Kidney epithelial cell (primary cell): ENCODE measurements at regions not wholly inside any gene's neighbourhood (a gene's known extent, or its start where the extent isn't known, plus 50 kb on each side); places are given as distances from the start of the nearest gene placed in this dataset.

Experiments
- DNase-seq: peaks from one replicate; pipeline ENCODE4 v3.0.0-alpha.2; 2010; ENCODE audit warnings: low read depth
- H3K27me3 ChIP-seq: 2 replicates; pipeline ENCODE4 v1.6.0; 2011; ENCODE audit warnings: low read length; ENCODE audit not compliant: control insufficient read depth, insufficient read depth
- H3K36me3 ChIP-seq: 2 replicates; pipeline ENCODE4 v1.5.1; 2011; ENCODE audit warnings: low read length; ENCODE audit not compliant: control insufficient read depth, insufficient read depth
- H3K4me3 ChIP-seq: 2 replicates; pipeline ENCODE4 v1.5.1; 2011; ENCODE audit warnings: low read depth, mild to moderate bottlenecking, control low read depth, low read length
- TF ChIP-seq, protein P1 (sequence below): IDR thresholded peaks from 2 replicates; pipeline ENCODE4 v1.5.1; 2011; ENCODE audit warnings: mild to moderate bottlenecking, moderate library complexity, low read length, control low read depth, inconsistent platforms; ENCODE audit not compliant: insufficient read depth, poor library complexity, severe bottlenecking

DNA sequence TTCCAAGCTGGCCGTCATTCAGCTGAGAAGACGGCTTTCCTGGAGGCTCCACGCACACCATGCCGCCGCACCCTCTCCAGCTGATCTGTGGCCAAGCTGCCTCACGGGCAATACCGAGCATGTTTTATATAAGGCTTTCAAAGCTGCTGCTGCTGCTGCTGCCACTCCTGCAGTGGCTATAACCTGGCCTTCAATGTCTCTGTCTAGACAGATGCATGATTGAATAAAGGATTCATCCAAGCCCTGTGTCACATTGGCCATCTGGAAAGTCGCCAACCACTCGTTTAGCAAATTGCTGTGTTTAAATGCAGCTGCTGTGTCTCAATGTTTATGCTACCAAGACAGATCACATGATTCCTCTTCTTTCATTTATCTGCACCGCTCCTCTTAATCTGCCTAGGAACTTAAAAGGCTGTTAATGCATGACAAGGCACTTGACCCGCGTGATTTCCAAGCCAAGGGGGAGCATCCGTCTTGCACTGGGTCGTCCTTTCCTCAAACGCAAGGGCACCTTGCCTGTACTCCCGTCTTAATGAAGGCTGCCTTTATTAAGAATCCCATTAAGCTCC is 114.3 kb downstream of the TEX26 start:
- Histone ChIP-seq H3K36me3 (no peaks in the 10 kb centered on the region), H3K27me3 (no peaks in the 10 kb centered on the region), H3K4me3 (no peak overlapping the region)
- no peak for DNase-seq
- TF ChIP-seq, protein P1, sequence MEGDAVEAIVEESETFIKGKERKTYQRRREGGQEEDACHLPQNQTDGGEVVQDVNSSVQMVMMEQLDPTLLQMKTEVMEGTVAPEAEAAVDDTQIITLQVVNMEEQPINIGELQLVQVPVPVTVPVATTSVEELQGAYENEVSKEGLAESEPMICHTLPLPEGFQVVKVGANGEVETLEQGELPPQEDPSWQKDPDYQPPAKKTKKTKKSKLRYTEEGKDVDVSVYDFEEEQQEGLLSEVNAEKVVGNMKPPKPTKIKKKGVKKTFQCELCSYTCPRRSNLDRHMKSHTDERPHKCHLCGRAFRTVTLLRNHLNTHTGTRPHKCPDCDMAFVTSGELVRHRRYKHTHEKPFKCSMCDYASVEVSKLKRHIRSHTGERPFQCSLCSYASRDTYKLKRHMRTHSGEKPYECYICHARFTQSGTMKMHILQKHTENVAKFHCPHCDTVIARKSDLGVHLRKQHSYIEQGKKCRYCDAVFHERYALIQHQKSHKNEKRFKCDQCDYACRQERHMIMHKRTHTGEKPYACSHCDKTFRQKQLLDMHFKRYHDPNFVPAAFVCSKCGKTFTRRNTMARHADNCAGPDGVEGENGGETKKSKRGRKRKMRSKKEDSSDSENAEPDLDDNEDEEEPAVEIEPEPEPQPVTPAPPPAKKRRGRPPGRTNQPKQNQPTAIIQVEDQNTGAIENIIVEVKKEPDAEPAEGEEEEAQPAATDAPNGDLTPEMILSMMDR: no peak

DNA sequence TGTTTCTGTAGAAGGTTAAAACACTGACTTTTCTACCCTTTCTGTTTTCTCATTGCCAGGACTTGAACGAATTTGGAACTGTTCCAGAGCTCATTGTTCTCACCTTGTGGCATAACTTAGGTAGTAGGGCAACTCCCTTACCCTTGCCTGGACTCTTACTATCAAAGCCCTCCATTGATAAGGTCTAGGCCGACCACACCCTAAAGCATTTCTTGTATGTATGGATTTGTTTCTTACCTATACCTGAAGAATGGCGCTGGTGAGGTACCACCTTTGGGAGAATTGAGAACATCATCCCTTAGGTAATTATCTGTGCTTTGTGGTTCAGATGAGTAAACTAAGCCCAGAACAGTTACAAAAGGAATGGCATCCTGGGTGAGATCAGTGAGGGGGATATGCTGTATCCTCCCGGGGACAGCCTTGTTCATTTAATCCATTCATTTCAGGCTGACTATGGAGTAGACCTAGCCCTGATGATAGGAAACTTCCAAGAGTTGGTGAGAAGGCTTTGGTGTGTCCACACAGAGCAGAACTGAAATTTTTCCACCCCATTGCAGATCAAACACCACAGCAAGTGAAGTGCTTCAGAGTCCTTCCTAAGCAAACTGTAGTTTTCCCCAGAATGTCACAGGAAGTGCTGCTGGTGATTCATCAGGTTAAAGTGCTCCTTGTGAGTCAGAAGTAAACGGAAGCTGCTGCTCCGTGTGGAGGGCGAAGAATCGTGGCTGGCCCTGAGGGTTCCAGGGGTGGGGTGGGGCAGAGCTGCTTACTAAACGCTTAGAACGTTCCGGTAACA is 113.0 kb downstream of the TEX26 start:
- Histone ChIP-seq H3K4me3 (no peak overlapping the region), H3K36me3 (no peaks in the 10 kb centered on the region), H3K27me3 (no peaks in the 10 kb centered on the region)
- TF ChIP-seq, protein P1: no peak
- DNase-seq: peak; percentile 87

DNA sequence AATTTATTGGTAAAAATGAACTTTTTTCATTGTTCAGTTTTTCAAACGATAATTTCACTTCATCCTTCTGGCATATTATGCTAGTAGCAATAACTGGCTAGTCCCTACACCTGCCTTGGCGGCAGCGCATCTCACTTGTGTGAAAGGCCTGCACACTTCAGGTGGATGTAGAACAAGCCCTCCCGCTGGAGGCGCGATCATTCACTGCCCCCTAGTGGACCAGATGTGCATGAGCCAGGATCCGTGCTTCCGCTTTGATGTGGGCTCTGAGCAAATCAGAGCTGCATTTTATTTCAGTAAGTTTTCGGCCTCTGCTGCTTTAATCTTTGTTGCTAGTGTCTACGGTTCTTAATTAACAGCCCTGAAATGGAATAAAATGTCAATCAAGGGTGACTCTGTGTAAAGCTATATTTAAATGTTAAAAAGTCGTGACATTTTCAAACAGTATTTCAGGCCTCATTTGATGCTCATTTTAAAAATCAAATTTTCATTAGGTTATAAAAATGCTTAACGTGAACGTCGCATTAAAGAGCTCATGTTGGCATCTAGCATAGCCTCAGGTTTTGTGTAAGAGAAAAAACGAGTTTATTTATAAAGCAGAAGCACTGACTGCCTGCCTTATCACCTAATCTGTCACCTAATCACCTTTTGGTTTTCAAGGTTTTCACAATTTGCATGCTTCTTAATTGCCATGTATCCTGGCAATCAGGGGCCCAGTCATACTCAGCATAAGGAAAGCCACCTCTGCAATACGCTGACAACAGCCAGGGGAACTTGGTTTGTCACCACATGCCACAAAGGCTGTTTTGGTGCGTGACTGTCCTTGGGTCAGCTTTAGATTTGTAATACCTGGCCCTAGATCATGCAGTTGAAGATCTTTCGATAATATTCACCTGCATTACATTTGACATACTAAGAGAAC is 112.2 kb downstream of the TEX26 start:
- TF ChIP-seq, protein P1: peak; percentile 96
- DNase-seq: no peak
- Histone ChIP-seq H3K27me3 (no peaks in the 10 kb centered on the region), H3K36me3 (no peaks in the 10 kb centered on the region), H3K4me3 (no peak overlapping the region)

DNA sequence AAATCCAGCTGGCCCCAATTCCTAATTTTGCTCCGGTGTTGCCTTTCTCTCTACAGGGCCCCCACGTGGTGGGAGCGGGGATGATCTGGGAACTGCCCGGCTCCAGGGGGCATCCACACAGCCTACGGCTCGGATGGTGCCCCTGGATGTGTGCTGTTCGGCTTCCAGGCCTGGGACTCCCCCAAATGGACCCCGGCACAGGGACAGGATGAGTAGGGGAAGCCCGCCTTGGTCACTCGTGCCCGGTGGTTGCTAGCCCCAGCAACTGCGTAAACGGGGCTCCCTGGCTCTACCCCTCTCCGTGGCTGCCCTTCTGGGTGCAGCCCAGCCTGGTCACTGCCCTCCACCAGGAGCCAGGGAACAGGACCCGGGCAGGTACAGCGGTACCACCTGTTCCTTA is 111.5 kb downstream of the TEX26 start:
- H3K27me3 ChIP-seq: no peaks in the 10 kb centered on the region
- H3K4me3 ChIP-seq: no peak overlapping the region
- TF ChIP-seq, protein P1: no peak
- H3K36me3 ChIP-seq: no peaks in the 10 kb centered on the region
- no peak for DNase-seq

DNA sequence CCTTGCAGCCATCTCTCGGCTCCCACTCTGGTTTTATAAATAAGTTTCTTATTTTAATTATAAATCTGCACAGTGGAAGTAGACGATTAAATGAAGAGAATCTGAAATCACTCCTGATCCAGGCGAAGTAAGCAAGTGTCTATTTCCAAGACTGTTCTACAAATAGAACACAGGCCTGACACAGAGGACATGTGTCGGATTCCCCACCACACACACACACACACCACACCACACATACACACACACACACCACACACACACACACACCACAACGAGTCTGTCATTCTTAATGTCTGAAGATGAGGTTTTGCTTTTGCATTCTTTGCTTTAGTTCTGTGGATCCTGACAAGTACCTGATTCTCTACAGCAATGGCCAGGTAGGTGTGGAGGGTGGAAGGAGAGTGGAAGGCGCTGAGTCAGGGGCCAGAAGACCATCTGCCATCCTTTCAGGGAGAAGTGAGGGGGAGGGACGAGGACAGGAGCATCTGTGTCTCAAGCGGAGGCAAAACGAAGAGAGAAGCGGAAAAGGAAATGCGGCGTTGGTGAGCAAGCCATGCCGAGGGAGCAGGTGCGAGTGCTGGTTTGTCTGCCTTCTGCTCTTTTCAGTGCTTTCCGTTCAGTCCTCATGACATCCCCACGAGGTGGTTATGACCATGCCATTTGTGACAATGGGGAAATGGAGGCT is 110.2 kb downstream of the TEX26 start:
- Histone ChIP-seq H3K36me3 (no peaks in the 10 kb centered on the region), H3K4me3 (no peak overlapping the region), H3K27me3 (no peaks in the 10 kb centered on the region)
- DNase-seq: no peak
- TF ChIP-seq, protein P1: no peak
